ENCODE measurements at regions not wholly inside any gene's neighbourhood (a gene's known extent, or its start where the extent isn't known, plus 50 kb on each side); places are given as distances from the start of the nearest gene placed in this dataset.
A peak's percentile ranks its signal among the peaks of the same experiment; 100 is the strongest.

DNA sequence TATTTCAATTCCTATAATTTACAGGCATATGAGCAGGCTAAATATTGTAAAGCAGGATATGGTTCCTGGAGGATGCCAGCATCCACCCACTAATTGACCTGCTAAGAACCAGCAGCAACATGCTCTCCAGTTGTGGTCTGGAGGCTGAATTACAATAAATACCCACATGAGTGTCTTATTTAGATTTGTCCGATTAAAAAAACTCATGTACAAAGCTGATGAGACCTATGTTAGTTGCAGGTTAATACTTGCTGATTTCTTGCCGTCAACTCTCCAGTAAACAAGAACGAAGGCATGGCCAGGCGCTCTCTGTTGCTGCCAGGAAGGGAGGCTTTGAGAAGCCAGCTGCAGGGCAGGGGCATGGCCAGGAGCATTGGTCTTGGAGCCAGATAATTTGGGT lies 169.3 kb upstream of the PRICKLE1 start:
- TF ChIP-seq CTCF (conservative IDR thresholded peaks at IDR 0.05; ENCODE audit: low read depth, low read length) (no peak), EZH2 (IDR thresholded peaks at IDR 0.05; ENCODE audit: low read length, unreplicated experiment) (no peak), EZH2phosphoT487 (IDR thresholded peaks at IDR 0.05; ENCODE audit: borderline replicate concordance, low read length) (no peak)
- H3K9me2 ChIP-seq (replicated peaks; ENCODE audit: low read length), result no peaks in the 10 kb centered on the region
- DNase-seq (no peak), ATAC-seq (no peak)
- H3K79me2 ChIP-seq (ENCODE audit: low read length), result no peaks in the 10 kb centered on the region
- H3K36me3 ChIP-seq (ENCODE audit: low read depth, low read length), result no peaks in the 10 kb centered on the region
- CTCF ChIA-PET, result no interaction called here
- H3K27me3 ChIP-seq (ENCODE audit: low read length), result no peaks in the 10 kb centered on the region
- no peak overlapping the region for H3K4me2 ChIP-seq (ENCODE audit: low read length)
- no peaks in the 10 kb centered on the region for H4K20me1 ChIP-seq (ENCODE audit: low read length)
- no peak overlapping the region for H2AFZ ChIP-seq (ENCODE audit: low read length)
- H3K4me3 ChIP-seq (ENCODE audit: low read length), result no peak overlapping the region
- BruUV-seq (replicated peaks), result no TSS peak
- POLR2A ChIA-PET (ENCODE audit: unreplicated experiment), result no interaction called here
- H3K9me3 ChIP-seq (ENCODE audit: low read length), result no peaks in the 10 kb centered on the region
- no peak overlapping the region for H3K9ac ChIP-seq (ENCODE audit: low read length)
- intact Hi-C loops (cut with micrococcal nuclease), result no loop called here
- peaks cover 53% of the 10 kb centered on the region for H3K4me1 ChIP-seq (ENCODE audit: insufficient read depth, low read length)
- no peaks in the 10 kb centered on the region for H3F3A ChIP-seq (ENCODE audit: low read length, unreplicated experiment)
- no peak overlapping the region for H3K27ac ChIP-seq (ENCODE audit: low read length)

DNA sequence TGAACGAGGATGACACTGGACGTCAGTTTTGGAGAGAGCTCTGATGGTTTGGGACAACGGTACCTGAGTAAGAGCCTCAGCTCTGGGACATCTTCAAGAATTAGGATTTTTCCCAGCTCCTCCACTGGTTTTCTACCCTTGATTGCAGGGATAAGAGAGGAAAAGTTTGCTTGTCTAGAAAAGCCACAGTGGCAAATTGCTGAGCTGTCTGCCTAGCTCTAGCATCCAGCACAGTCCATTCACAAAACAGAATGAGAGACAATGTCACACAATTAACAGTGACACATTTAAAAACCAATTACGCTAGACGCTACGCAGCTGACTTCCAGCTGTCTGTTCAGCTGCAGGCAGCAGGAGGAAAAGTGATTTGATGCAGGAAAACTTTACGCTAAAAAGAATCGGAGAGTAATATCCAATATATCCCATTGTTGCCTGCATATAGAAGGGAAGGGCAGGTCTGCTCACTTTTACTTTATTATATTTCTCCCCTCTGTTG lies 168.1 kb upstream of the PRICKLE1 start:
- Histone ChIP-seq H3K36me3 (ENCODE audit: low read depth, low read length) (no peaks in the 10 kb centered on the region), H3K9me3 (ENCODE audit: low read length) (no peaks in the 10 kb centered on the region), H3K9me2 (replicated peaks; ENCODE audit: low read length) (no peaks in the 10 kb centered on the region), H3K4me2 (ENCODE audit: low read length) (peak overlapping the region; percentile 64), H3K9ac (ENCODE audit: low read length) (no peak overlapping the region), H3K79me2 (ENCODE audit: low read length) (no peaks in the 10 kb centered on the region), H2AFZ (ENCODE audit: low read length) (peak overlapping the region; percentile 54; the same call in 1 of the 2 replicates), H3K4me1 (ENCODE audit: insufficient read depth, low read length) (peaks cover 53% of the 10 kb centered on the region), H3K4me3 (ENCODE audit: low read length) (no peak overlapping the region; the same call in 1 of the 2 replicates), H3K27me3 (ENCODE audit: low read length) (no peaks in the 10 kb centered on the region), H3K27ac (ENCODE audit: low read length) (peak overlapping the region; percentile 59), H4K20me1 (ENCODE audit: low read length) (no peaks in the 10 kb centered on the region), H3F3A (ENCODE audit: low read length, unreplicated experiment) (no peaks in the 10 kb centered on the region)
- intact Hi-C loops (cut with micrococcal nuclease), result no loop called here
- no peak for DNase-seq
- ChIA-PET POLR2A (ENCODE audit: unreplicated experiment) (no interaction called here), CTCF (no interaction called here)
- TF ChIP-seq EZH2phosphoT487 (IDR thresholded peaks at IDR 0.05; ENCODE audit: borderline replicate concordance, low read length), result no peak
- TF ChIP-seq CTCF (conservative IDR thresholded peaks at IDR 0.05; ENCODE audit: low read depth, low read length), result no peak
- no peak for TF ChIP-seq EZH2 (IDR thresholded peaks at IDR 0.05; ENCODE audit: low read length, unreplicated experiment)
- no TSS peak for BruUV-seq (replicated peaks)
- no peak for ATAC-seq

DNA sequence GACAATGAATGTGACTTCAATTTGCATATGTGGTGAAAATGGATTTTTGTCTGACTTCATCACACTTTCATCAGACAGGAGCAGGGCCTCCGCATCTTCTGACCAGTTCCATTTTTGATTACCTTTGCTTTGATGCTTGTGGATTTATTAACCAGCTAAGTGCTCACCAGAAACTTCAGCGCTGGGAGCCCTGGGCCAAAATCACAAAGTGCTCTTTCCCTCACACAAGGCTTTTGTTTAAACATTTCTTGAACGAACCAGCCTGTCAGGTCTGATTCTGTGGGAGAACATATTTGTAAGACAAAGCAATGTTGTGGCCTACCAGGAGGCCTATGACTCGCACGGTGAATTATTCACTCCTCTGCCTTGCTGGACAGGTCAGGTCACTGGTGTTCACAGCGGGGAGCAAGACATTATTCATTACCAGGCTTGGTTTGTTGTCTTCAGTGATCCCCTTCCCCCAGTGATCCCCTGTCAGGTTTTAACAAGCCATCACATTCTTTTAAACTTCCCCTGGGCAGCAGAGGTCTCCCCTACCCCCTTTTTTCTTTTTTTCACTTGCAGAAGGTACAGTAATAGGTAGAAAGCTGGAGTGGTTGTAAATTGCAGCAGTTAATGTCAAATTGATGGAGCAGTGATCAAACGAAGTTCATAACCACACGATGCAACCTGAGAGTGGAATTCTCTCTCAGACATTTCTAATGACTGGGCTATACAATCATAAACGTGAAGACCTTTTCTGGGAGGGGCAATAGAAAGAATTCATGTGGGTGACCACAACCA lies 167.5 kb upstream of the PRICKLE1 start:
- Histone ChIP-seq H3K27ac (ENCODE audit: low read length) (peak overlapping the region; percentile 59), H2AFZ (ENCODE audit: low read length) (peak overlapping the region; percentile 54)

More for the DNA sequence above, 167.5 kb upstream of the PRICKLE1 start:
- ChIA-PET POLR2A (ENCODE audit: unreplicated experiment) (no interaction called here), CTCF (no interaction called here)
- no peaks in the 10 kb centered on the region for H3K36me3 ChIP-seq (ENCODE audit: low read depth, low read length)
- ATAC-seq (peak; percentile 99), DNase-seq (peak; percentile 96)
- H3K9me3 ChIP-seq (ENCODE audit: low read length), result no peaks in the 10 kb centered on the region
- TF ChIP-seq CTCF (conservative IDR thresholded peaks at IDR 0.05; ENCODE audit: low read depth, low read length) (no peak), EZH2phosphoT487 (IDR thresholded peaks at IDR 0.05; ENCODE audit: borderline replicate concordance, low read length) (no peak)
- no peaks in the 10 kb centered on the region for H3K9me2 ChIP-seq (replicated peaks; ENCODE audit: low read length)
- H4K20me1 ChIP-seq (ENCODE audit: low read length), result no peaks in the 10 kb centered on the region
- H3K9ac ChIP-seq (ENCODE audit: low read length), result no peak overlapping the region
- H3K79me2 ChIP-seq (ENCODE audit: low read length), result no peaks in the 10 kb centered on the region
- peaks cover 48% of the 10 kb centered on the region for H3K4me1 ChIP-seq (ENCODE audit: insufficient read depth, low read length)
- H3K27me3 ChIP-seq (ENCODE audit: low read length), result no peaks in the 10 kb centered on the region
- no peak overlapping the region; the same call in 1 of the 2 replicates for H3K4me3 ChIP-seq (ENCODE audit: low read length)
- H3K4me2 ChIP-seq (ENCODE audit: low read length), result peak overlapping the region; percentile 64
- intact Hi-C loops (cut with micrococcal nuclease), result no loop called here
- BruUV-seq (replicated peaks), result no TSS peak
- no peaks in the 10 kb centered on the region for H3F3A ChIP-seq (ENCODE audit: low read length, unreplicated experiment)

Measured in PC-3 (cell line).